ENCODE measurements at regions not wholly inside any gene's neighbourhood (a gene's known extent, or its start where the extent isn't known, plus 50 kb on each side); places are given as distances from the start of the nearest gene placed in this dataset.

GRCh38 chr4:138298866-138299265 lies 56.7 kb upstream of the SLC7A11 start:
- no peak overlapping the region for H3K4me3 ChIP-seq (ENCODE audit: low read depth, low read length)
- no peak for TF ChIP-seq CTCF (conservative IDR thresholded peaks at IDR 0.05; ENCODE audit: low read depth, low read length)
- no peak for DNase-seq (ENCODE audit: low read depth)

GRCh38 chr4:138298431-138298830 lies 56.3 kb upstream of the SLC7A11 start:
- no peak for TF ChIP-seq CTCF (conservative IDR thresholded peaks at IDR 0.05; ENCODE audit: low read depth, low read length)
- no peak for DNase-seq (ENCODE audit: low read depth)
- no peak overlapping the region for H3K4me3 ChIP-seq (ENCODE audit: low read depth, low read length)

GRCh38 chr4:138297743-138298405 lies 55.7 kb upstream of the SLC7A11 start:
- TF ChIP-seq CTCF (conservative IDR thresholded peaks at IDR 0.05; ENCODE audit: low read depth, low read length), result no peak
- no peak overlapping the region for H3K4me3 ChIP-seq (ENCODE audit: low read depth, low read length)
- no peak for DNase-seq (ENCODE audit: low read depth)

- TF ChIP-seq CTCF (conservative IDR thresholded peaks at IDR 0.05; ENCODE audit: low read depth, low read length), result no peak
- H3K4me3 ChIP-seq (ENCODE audit: low read depth, low read length), result no peak overlapping the region
- DNase-seq (ENCODE audit: low read depth), result no peak
These were observed 50.2 kb upstream of the SLC7A11 start for GRCh38 chr4:138292321-138292720.

Data from choroid plexus epithelial cell (primary cell).